Adrenal gland (tissue), 5 donors: ENCODE measurements at regions not wholly inside any gene's neighbourhood (a gene's known extent, or its start where the extent isn't known, plus 50 kb on each side); places are given as distances from the start of the nearest gene placed in this dataset.

ENCODE experiments used
- POLR2A ChIP-seq, 2 donors: fragments of 450-650 bp; IDR thresholded peaks; one replicate each; pipeline ENCODE4 v1.6.1; 2017; ENCODE audit warnings: antibody characterized with exemption in 2 of 2, mild to moderate bottlenecking in 2 of 2, moderate library complexity in 1 of 2
- TF ChIP-seq, protein P1 (sequence below), 6 experiments: fragments of 450-650 bp in 4 of 6; fragments of 200-600 bp in 2 of 6; sonication (generic) in 1 of 6; IDR thresholded peaks; 1 replicate in 5 of 6; 2 replicates in 1 of 6; pipeline versions ENCODE4 v1.5.1 to v1.8.0; 2016 to 2021; ENCODE audit warnings: antibody characterized with exemption in 6 of 6, mild to moderate bottlenecking in 2 of 6, moderate library complexity in 1 of 6
- donor health status: DM: no; HTN: no; CAD: no.

DNA sequence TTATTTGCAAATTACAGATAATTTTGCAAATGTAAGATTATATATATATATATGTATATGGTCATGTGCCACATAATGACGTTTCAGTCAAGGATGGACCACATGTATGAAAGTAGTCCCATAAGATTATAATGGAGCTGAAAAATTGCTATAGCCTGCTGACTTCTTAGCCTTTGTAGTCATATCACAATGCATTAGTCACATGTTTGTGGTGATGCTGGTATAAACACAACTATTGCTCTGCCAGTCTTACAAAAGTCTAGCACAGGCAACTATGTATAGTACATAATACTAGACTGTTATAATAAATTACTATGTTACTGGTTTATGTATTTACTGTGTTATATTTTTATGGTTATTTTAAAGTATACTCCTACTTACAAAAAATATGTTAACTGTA, 444.3 kb downstream of the KCNJ2 start:
- TF ChIP-seq, protein P1, sequence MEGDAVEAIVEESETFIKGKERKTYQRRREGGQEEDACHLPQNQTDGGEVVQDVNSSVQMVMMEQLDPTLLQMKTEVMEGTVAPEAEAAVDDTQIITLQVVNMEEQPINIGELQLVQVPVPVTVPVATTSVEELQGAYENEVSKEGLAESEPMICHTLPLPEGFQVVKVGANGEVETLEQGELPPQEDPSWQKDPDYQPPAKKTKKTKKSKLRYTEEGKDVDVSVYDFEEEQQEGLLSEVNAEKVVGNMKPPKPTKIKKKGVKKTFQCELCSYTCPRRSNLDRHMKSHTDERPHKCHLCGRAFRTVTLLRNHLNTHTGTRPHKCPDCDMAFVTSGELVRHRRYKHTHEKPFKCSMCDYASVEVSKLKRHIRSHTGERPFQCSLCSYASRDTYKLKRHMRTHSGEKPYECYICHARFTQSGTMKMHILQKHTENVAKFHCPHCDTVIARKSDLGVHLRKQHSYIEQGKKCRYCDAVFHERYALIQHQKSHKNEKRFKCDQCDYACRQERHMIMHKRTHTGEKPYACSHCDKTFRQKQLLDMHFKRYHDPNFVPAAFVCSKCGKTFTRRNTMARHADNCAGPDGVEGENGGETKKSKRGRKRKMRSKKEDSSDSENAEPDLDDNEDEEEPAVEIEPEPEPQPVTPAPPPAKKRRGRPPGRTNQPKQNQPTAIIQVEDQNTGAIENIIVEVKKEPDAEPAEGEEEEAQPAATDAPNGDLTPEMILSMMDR (IDR thresholded peaks at IDR 0.05) = no peak
- no peak for TF ChIP-seq POLR2A (IDR thresholded peaks at IDR 0.05)
